A549 (cell line): ENCODE measurements at regions not wholly inside any gene's neighbourhood (a gene's known extent, or its start where the extent isn't known, plus 50 kb on each side); places are given as distances from the start of the nearest gene placed in this dataset.
A peak's percentile ranks its signal among the peaks of the same experiment; 100 is the strongest.
"Not testable (repeated sequence)": the region's sequence is repeated elsewhere in the genome, so short reads cannot be mapped to it uniquely, and the experiment has no call there.

ENCODE experiments used
- ATAC-seq, 2 experiments: fragments of 200-7000 bp in 1 of 2; fragments of >200 bp in 1 of 2; cut with Nextera tagmentation in 1 of 2; cut with Tn5 transposase in 1 of 2; 3 replicates each; pipeline versions ENCODE4 v1.8.0 to v1.9.1; 2018 to 2020; ENCODE audit warnings: mild to moderate bottlenecking in 1 of 2, moderate library complexity in 1 of 2
- CTCF ChIA-PET: fragments of 300-600 bp; sonication (Branson Sonifier 250); formaldehyde crosslinking; extraction: SDS; loops from one replicate; lab custom pipeline; 2021; ENCODE audit warnings: antibody characterized with exemption, inconsistent platforms; lab: Yijun Ruan, JAX
- POLR2A ChIA-PET: fragments of 350-600 bp; formaldehyde crosslinking; extraction: SDS; loops from one replicate; lab custom pipeline; 2021; ENCODE audit warnings: antibody characterized with exemption, inconsistent platforms; lab: Yijun Ruan, JAX
- DNase-seq, 2 experiments: peaks; one replicate each; pipeline versions ENCODE4 v3.0.0 to v3.0.0-alpha.2; 2011 to 2016; ENCODE audit warnings: low read depth in 1 of 2, low spot score in 1 of 2
- FAIRE-seq: peaks from 2 replicates; lab custom pipeline; 2011; peaks lifted over from hg19 to GRCh38; lab: Jason Lieb, UNC
- H3K27ac ChIP-seq, 2 experiments: fragments of >200 bp; sonication (Bioruptor Twin); formaldehyde crosslinking; 3 replicates each; pipeline ENCODE4 v1.5.1; 2016 to 2017
- H3K4me1 ChIP-seq: fragments of >200 bp; sonication (Bioruptor Twin); formaldehyde crosslinking; 3 replicates; pipeline ENCODE4 v1.6.1; 2016
- H3K4me2 ChIP-seq: fragments of >200 bp; sonication (Bioruptor Twin); formaldehyde crosslinking; 3 replicates; pipeline ENCODE4 v1.6.1; 2016
- H3K4me3 ChIP-seq: fragments of >200 bp; sonication (Bioruptor Twin); formaldehyde crosslinking; 3 replicates; pipeline ENCODE4 v1.5.1; 2016
- H3K9me3 ChIP-seq: fragments of >200 bp; sonication (Bioruptor Twin); formaldehyde crosslinking; 3 replicates; pipeline ENCODE4 v1.6.1; 2016
- CEBPB ChIP-seq, 2 experiments: fragments of >200 bp in 1 of 2; sonication (Bioruptor Twin) in 1 of 2; formaldehyde crosslinking in 1 of 2; IDR thresholded peaks; 2 replicates each; pipeline ENCODE4 v1.6.1; 2012 to 2016
- ESRRA ChIP-seq: fragments of 150-350 bp; IDR thresholded peaks from 2 replicates; pipeline ENCODE4 v1.6.1; 2014; ENCODE audit warnings: mild to moderate bottlenecking, low read length, borderline replicate concordance
- FOSB ChIP-seq: fragments of 250-450 bp; sonication (Bioruptor Pico); IDR thresholded peaks from 2 replicates; pipeline ENCODE4 v1.5.0; 2020; ENCODE audit warnings: mild to moderate bottlenecking, moderate library complexity
- HDAC2 ChIP-seq: fragments of 200-600 bp; sonication (generic); IDR thresholded peaks from 2 replicates; pipeline ENCODE4 v1.6.1; 2016
- HEYL ChIP-seq: fragments of 250-450 bp; sonication (Bioruptor Pico); IDR thresholded peaks from 2 replicates; pipeline ENCODE4 v1.8.0; 2021; ENCODE audit warnings: mild to moderate bottlenecking, moderate library complexity
- HOXA7 ChIP-seq: fragments of 250-450 bp; sonication (Bioruptor Pico); IDR thresholded peaks from 2 replicates; pipeline ENCODE4 v1.5.0; 2020; ENCODE audit warnings: mild to moderate bottlenecking, moderate library complexity
- HOXB13 ChIP-seq: fragments of 250-450 bp; sonication (Bioruptor Pico); IDR thresholded peaks from 2 replicates; pipeline ENCODE4 v1.5.0; 2020; ENCODE audit warnings: low read depth, mild to moderate bottlenecking, moderate library complexity
- JUNB ChIP-seq: fragments of >200 bp; sonication (Bioruptor Twin); formaldehyde crosslinking; IDR thresholded peaks from 2 replicates; pipeline ENCODE4 v1.6.1; 2016
- NPAS2 ChIP-seq: fragments of 250-450 bp; sonication (Bioruptor Pico); IDR thresholded peaks from 2 replicates; pipeline ENCODE4 v1.8.0; 2022; ENCODE audit warnings: mild to moderate bottlenecking, moderate library complexity, borderline replicate concordance
- RAD21 ChIP-seq, 2 experiments: fragments of >200 bp in 1 of 2; sonication (Bioruptor Twin) in 1 of 2; formaldehyde crosslinking in 1 of 2; IDR thresholded peaks in 1 of 2; conservative IDR thresholded peaks in 1 of 2; 2 replicates in 1 of 2; 3 replicates in 1 of 2; pipeline ENCODE4 v1.6.1; 2012 to 2018; ENCODE audit warnings: inconsistent platforms in 1 of 2
- RARB ChIP-seq: fragments of 250-450 bp; sonication (Bioruptor Pico); IDR thresholded peaks from 2 replicates; pipeline ENCODE4 v1.8.0; 2021; ENCODE audit warnings: mild to moderate bottlenecking, moderate library complexity
- SMC3 ChIP-seq: fragments of >200 bp; sonication (Bioruptor Twin); formaldehyde crosslinking; IDR thresholded peaks from 3 replicates; pipeline ENCODE4 v1.6.1; 2018; ENCODE audit warnings: inconsistent platforms
- SREBF2 ChIP-seq: fragments of 450-650 bp; IDR thresholded peaks from 2 replicates; pipeline ENCODE4 v1.6.1; 2014; ENCODE audit warnings: mild to moderate bottlenecking, moderate library complexity
- ZC3H11A ChIP-seq: fragments of 450-650 bp; IDR thresholded peaks from 2 replicates; pipeline ENCODE4 v1.6.1; 2014; ENCODE audit warnings: antibody characterized with exemption, mild to moderate bottlenecking
- WGBS: methylation state at CpG from one replicate; pipeline ENCODE4 v1.1.6; 2017; ENCODE audit errors: missing lambda C conversion rate; 5-methylcytosine and 5-hydroxymethylcytosine counted together
- TF ChIP-seq, protein P1 (sequence below): fragments of 250-450 bp; sonication (Bioruptor Pico); IDR thresholded peaks from 2 replicates; pipeline ENCODE4 v1.5.0; 2021; ENCODE audit warnings: mild to moderate bottlenecking, moderate library complexity, borderline replicate concordance

- H3K27ac ChIP-seq: no peak overlapping the region
- H3K9me3 ChIP-seq: no peaks in the 10 kb centered on the region
- TF ChIP-seq SMC3: no peak
- no peak for TF ChIP-seq JUNB
- no peak for TF ChIP-seq RAD21 (conservative IDR thresholded peaks at IDR 0.05 in 1 of 2, IDR thresholded peaks at IDR 0.05 in 1 of 2)
- no peak for TF ChIP-seq RARB
- no peak for TF ChIP-seq SREBF2
- no peak for TF ChIP-seq ZC3H11A
- no peak for TF ChIP-seq HEYL (CRISPR knock-in tag)
- TF ChIP-seq, all 56 proteins: peak for 0
- no peak for DNase-seq
- no peaks in the 10 kb centered on the region for H3K4me1 ChIP-seq
- 48% methylated on average over 12 of the region's 12 CpGs for WGBS
- H3K4me2 ChIP-seq: no peak overlapping the region
- peak; percentile 56 for FAIRE-seq
- CTCF ChIA-PET: no interaction called here
- POLR2A ChIA-PET: no interaction called here
- no peak for ATAC-seq
- no peak overlapping the region for H3K4me3 ChIP-seq
Observed at GRCh38 chr19:41510484-41510883, 65.5 kb upstream of the CEACAM21 start.

DNA sequence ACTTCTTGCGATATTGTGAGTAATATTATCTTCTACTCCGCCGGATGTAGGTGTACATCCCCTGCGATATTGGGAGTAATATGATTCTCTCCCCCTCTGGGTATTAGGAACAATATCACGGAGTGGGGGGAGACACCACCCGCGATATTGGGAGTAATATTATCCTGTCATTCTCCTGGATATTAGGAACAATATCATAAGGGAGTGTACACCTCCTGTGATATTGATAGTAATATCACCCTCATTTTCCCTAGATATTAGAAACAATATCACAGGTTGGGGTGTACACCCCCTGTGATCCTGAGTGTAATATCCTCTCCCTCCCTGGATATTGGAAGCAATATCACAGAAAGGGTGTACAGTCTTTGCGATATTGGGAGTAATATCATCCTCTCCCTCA lies 64.3 kb upstream of the CEACAM21 start:
- Histone ChIP-seq H3K4me1 (no peaks in the 10 kb centered on the region), H3K27ac (no peak overlapping the region), H3K4me2 (no peak overlapping the region), H3K9me3 (no peaks in the 10 kb centered on the region), H3K4me3 (no peak overlapping the region)
- CTCF ChIA-PET: no interaction called here
- TF ChIP-seq HOXA7 (no peak), HOXB13 (no peak), ZC3H11A (no peak)
- POLR2A ChIA-PET: no interaction called here
- FAIRE-seq (no peak), DNase-seq (no peak), ATAC-seq (no peak)
- 47% methylated on average over 8 of the region's 8 CpGs for WGBS

GRCh38 chr19:41515015-41515652 lies 60.8 kb upstream of the CEACAM21 start:
- H3K4me1 ChIP-seq: no peaks in the 10 kb centered on the region
- no peak for TF ChIP-seq NPAS2
- TF ChIP-seq, protein P1, sequence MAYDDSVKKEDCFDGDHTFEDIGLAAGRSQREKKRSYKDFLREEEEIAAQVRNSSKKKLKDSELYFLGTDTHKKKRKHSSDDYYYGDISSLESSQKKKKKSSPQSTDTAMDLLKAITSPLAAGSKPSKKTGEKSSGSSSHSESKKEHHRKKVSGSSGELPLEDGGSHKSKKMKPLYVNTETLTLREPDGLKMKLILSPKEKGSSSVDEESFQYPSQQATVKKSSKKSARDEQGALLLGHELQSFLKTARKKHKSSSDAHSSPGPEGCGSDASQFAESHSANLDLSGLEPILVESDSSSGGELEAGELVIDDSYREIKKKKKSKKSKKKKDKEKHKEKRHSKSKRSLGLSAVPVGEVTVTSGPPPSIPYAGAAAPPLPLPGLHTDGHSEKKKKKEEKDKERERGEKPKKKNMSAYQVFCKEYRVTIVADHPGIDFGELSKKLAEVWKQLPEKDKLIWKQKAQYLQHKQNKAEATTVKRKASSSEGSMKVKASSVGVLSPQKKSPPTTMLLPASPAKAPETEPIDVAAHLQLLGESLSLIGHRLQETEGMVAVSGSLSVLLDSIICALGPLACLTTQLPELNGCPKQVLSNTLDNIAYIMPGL (CRISPR knock-in tag): no peak
- no peak for TF ChIP-seq ESRRA
- TF ChIP-seq RARB: no peak
- TF ChIP-seq FOSB: no peak
- TF ChIP-seq HDAC2: no peak
- FAIRE-seq (no peak), DNase-seq (no peak), ATAC-seq (peak; percentile 21 to 61; a peak in 4 of 6 replicates)
- no peak overlapping the region for H3K4me3 ChIP-seq
- no peak overlapping the region for H3K27ac ChIP-seq
- ChIA-PET POLR2A (no interaction called here), CTCF (no interaction called here)
- 35% methylated on average over 18 of the region's 25 CpGs for WGBS
- H3K9me3 ChIP-seq: no peaks in the 10 kb centered on the region
- no peak overlapping the region for H3K4me2 ChIP-seq

- H3K4me2 ChIP-seq, POLR2A ChIA-PET, H3K4me1 ChIP-seq, H3K9me3 ChIP-seq, DNase-seq: not testable (repeated sequence)
- FAIRE-seq: peak; percentile 95
- TF ChIP-seq RAD21 (conservative IDR thresholded peaks at IDR 0.05 in 1 of 2, IDR thresholded peaks at IDR 0.05 in 1 of 2): peak in 1 of 2 experiments; percentile 12; a peak in 1 of 5 replicates
- TF ChIP-seq CEBPB (IDR thresholded peaks at IDR 0.05): 0 out of 4 replicates have a peak, but pooled peaks of 1 of the 2 experiments have one; percentile 22
- TF ChIP-seq, all 56 proteins: peak for 2; not testable (repeated sequence) for 54
- CTCF ChIA-PET, H3K27ac ChIP-seq, ATAC-seq, H3K4me3 ChIP-seq: not testable (repeated sequence)
- WGBS: 63% methylated on average over 19 of the region's 19 CpGs
Observed at GRCh38 chr19:41516292-41517171, 59.4 kb upstream of the CEACAM21 start.
